ENCODE measurements at regions not wholly inside any gene's neighbourhood (a gene's known extent, or its start where the extent isn't known, plus 50 kb on each side); places are given as distances from the start of the nearest gene placed in this dataset.

GRCh38 chr19:31046024-31046423 lies 303.2 kb downstream of the TSHZ3 start:
- CTCF ChIA-PET = no interaction called here
- TF ChIP-seq REST (IDR thresholded peaks at IDR 0.05; ENCODE audit: insufficient read depth in 1 of 2, low read depth in 2 of 2, low read length in 1 of 2) (no peak), TCF7L2 (IDR thresholded peaks at IDR 0.05; ENCODE audit: low read depth, low read length) (no peak), SIN3A (IDR thresholded peaks at IDR 0.05; ENCODE audit: borderline replicate concordance, insufficient read depth, low read depth, low read length) (no peak), CTCF (IDR thresholded peaks at IDR 0.05) (no peak), POLR2AphosphoS5 (IDR thresholded peaks at IDR 0.05; ENCODE audit: low read depth, low read length) (no peak)
- no peaks in the 10 kb centered on the region for H3K27me3 ChIP-seq (ENCODE audit: control insufficient read depth, insufficient read depth, low read length)
- BruUV-seq (replicated peaks) = no TSS peak
- H3K27ac ChIP-seq (ENCODE audit: low read length) = no peak overlapping the region
- ATAC-seq = no peak
- H3K4me3 ChIP-seq (ENCODE audit: low read depth in 2 of 2, low read length in 2 of 2) = no peak overlapping the region
- POLR2A ChIA-PET = no interaction called here
- intact Hi-C loops (cut with micrococcal nuclease; ENCODE audit: unreplicated experiment) (no loop called here), in situ Hi-C loops (cut with HindIII; ENCODE audit: low pct_unique_long_range_greater_than_20kb, low sequenced_read_pairs) (no loop called here)
- no peaks in the 10 kb centered on the region for H3K36me3 ChIP-seq (ENCODE audit: control insufficient read depth, insufficient read depth, low read length)
- no peaks in the 10 kb centered on the region for H3K4me1 ChIP-seq (ENCODE audit: control insufficient read depth, insufficient read depth, low read length)
- DNase-seq (ENCODE audit: low read depth, low spot score) = no peak
- H3K9me3 ChIP-seq (ENCODE audit: control insufficient read depth, insufficient read depth, low read depth, low read length) = no peaks in the 10 kb centered on the region

GRCh38 chr19:31041461-31041860 lies 307.8 kb downstream of the TSHZ3 start:
- H3K36me3 ChIP-seq (ENCODE audit: control insufficient read depth, insufficient read depth, low read length) = no peaks in the 10 kb centered on the region
- no peak for DNase-seq (ENCODE audit: low read depth, low spot score)
- H3K27me3 ChIP-seq (ENCODE audit: control insufficient read depth, insufficient read depth, low read length) = no peaks in the 10 kb centered on the region
- ATAC-seq = no peak
- H3K4me3 ChIP-seq (ENCODE audit: low read depth in 2 of 2, low read length in 2 of 2) = no peak overlapping the region
- H3K4me1 ChIP-seq (ENCODE audit: control insufficient read depth, insufficient read depth, low read length) = no peaks in the 10 kb centered on the region
- TF ChIP-seq CTCF (IDR thresholded peaks at IDR 0.05) = no peak
- TF ChIP-seq SIN3A (IDR thresholded peaks at IDR 0.05; ENCODE audit: borderline replicate concordance, insufficient read depth, low read depth, low read length) = no peak
- no peak for TF ChIP-seq TCF7L2 (IDR thresholded peaks at IDR 0.05; ENCODE audit: low read depth, low read length)
- TF ChIP-seq REST (IDR thresholded peaks at IDR 0.05; ENCODE audit: insufficient read depth in 1 of 2, low read depth in 2 of 2, low read length in 1 of 2) = no peak
- no peak for TF ChIP-seq POLR2AphosphoS5 (IDR thresholded peaks at IDR 0.05; ENCODE audit: low read depth, low read length)
- ChIA-PET CTCF (no interaction called here), POLR2A (no interaction called here)
- H3K9me3 ChIP-seq (ENCODE audit: control insufficient read depth, insufficient read depth, low read depth, low read length) = no peaks in the 10 kb centered on the region
- H3K27ac ChIP-seq (ENCODE audit: low read length) = no peak overlapping the region
- intact Hi-C loops (cut with micrococcal nuclease; ENCODE audit: unreplicated experiment) (no loop called here), in situ Hi-C loops (cut with HindIII; ENCODE audit: low pct_unique_long_range_greater_than_20kb, low sequenced_read_pairs) (no loop called here)
- no TSS peak for BruUV-seq (replicated peaks)

Data from Panc1 (cell line).